HCT116 (cell line): ENCODE measurements at regions not wholly inside any gene's neighbourhood (a gene's known extent, or its start where the extent isn't known, plus 50 kb on each side); places are given as distances from the start of the nearest gene placed in this dataset.

Experiments used
- ATAC-seq: fragments of 200-7000 bp; cut with Tn5 transposase; 2 replicates; pipeline ENCODE4 v1.9.1; 2020; ENCODE audit warnings: mild to moderate bottlenecking, moderate library complexity
- BruUV-seq: library from RNA; stranded (reverse); fragments of 400-500 nt; replicated peaks from 2 replicates; lab custom pipeline; 2021; lab: Mats Ljungman, UMichigan
- CTCF ChIA-PET: fragments of 300-600 bp; sonication (Branson Sonifier 250); formaldehyde crosslinking; loops from one replicate; lab custom pipeline; 2021; ENCODE audit warnings: antibody characterized with exemption; lab: Charles Lee
- POLR2A ChIA-PET: fragments of 300-600, 350-600 bp; sonication (Branson Sonifier 250); formaldehyde crosslinking; loops from one replicate; lab custom pipeline; 2021; ENCODE audit warnings: antibody characterized with exemption; lab: Charles Lee
- RAD21 ChIA-PET, 2 experiments: fragments of 300-600 bp; sonication (Branson Sonifier 250); formaldehyde crosslinking; loops; one replicate each; lab custom pipeline; 2023; ENCODE audit warnings: low total read pairs in 2 of 2; ENCODE audit not compliant: uncharacterized antibody in 2 of 2, unreplicated experiment in 2 of 2, low non-redundant PET in 1 of 2; lab: Charles Lee
- DNase-seq: peaks from one replicate; pipeline ENCODE4 v3.0.0-alpha.2; 2010; ENCODE audit warnings: low read depth, low spot score
- H2AFZ ChIP-seq: fragments of 200-600 bp; shearing (Covaris generic), sonication (generic); 2 replicates; pipeline ENCODE4 v1.6.1; 2017; ENCODE audit warnings: low read depth, mixed run types, mixed read lengths, antibody characterized with exemption, low read length; ENCODE audit not compliant: poor library complexity, severe bottlenecking
- H3K27ac ChIP-seq: 2 replicates; pipeline ENCODE4 v1.5.1; 2012; ENCODE audit warnings: low read depth, low read length
- H3K27me3 ChIP-seq: fragments of 200-600 bp; sonication (generic); 2 replicates; pipeline ENCODE4 v1.6.1; 2016; ENCODE audit warnings: mixed run types, low read length, mixed read lengths; ENCODE audit not compliant: insufficient read depth
- H3K36me3 ChIP-seq, 2 experiments: fragments of 200-500 bp in 1 of 2; fragments of 200-600 bp in 1 of 2; sonication (Bioruptor generic) in 1 of 2; sonication (generic) in 1 of 2; 2 replicates each; pipeline versions ENCODE4 v1.5.1 to v1.6.1; 2014 to 2016; ENCODE audit warnings: low read length in 2 of 2, inconsistent platforms in 1 of 2, mixed read lengths in 1 of 2, mixed run types in 1 of 2; ENCODE audit not compliant: insufficient read depth in 2 of 2, control insufficient read depth in 1 of 2
- H3K4me1 ChIP-seq, 2 experiments: fragments of 200-600 bp in 1 of 2; sonication (generic) in 1 of 2; 2 replicates each; pipeline versions ENCODE4 v1.5.1 to v1.6.1; 2012 to 2017; ENCODE audit warnings: low read length in 2 of 2, inconsistent platforms in 1 of 2, mild to moderate bottlenecking in 1 of 2, mixed read lengths in 1 of 2, mixed run types in 1 of 2, moderate library complexity in 1 of 2; ENCODE audit not compliant: insufficient read depth in 2 of 2, control insufficient read depth in 1 of 2
- H3K4me2 ChIP-seq: fragments of 200-600 bp; sonication (generic); 2 replicates; pipeline ENCODE4 v1.6.1; 2017; ENCODE audit warnings: mixed run types, low read length, mixed read lengths
- H3K4me3 ChIP-seq, 2 experiments: fragments of 200-600 bp in 1 of 2; sonication (generic) in 1 of 2; replicated peaks in 1 of 2; 2 replicates each; pipeline ENCODE4 v1.5.1; 2011 to 2016; ENCODE audit warnings: low read length in 2 of 2, control low read depth in 1 of 2, low read depth in 1 of 2, mild to moderate bottlenecking in 1 of 2, mixed read lengths in 1 of 2, mixed run types in 1 of 2
- H3K79me2 ChIP-seq: fragments of 200-600 bp; sonication (generic); 2 replicates; pipeline ENCODE4 v1.6.1; 2017; ENCODE audit warnings: mild to moderate bottlenecking, mixed run types, low read length, moderate library complexity, mixed read lengths; ENCODE audit not compliant: insufficient read depth
- H3K9ac ChIP-seq: fragments of 200-600 bp; sonication (generic); 2 replicates; pipeline ENCODE4 v1.6.1; 2016; ENCODE audit warnings: low read length, mixed read lengths
- H3K9me2 ChIP-seq: fragments of 200-600 bp; sonication (generic), shearing (Covaris generic); 2 replicates; pipeline ENCODE4 v1.6.1; 2017; ENCODE audit warnings: mixed run types, mild to moderate bottlenecking, moderate library complexity; ENCODE audit not compliant: insufficient read depth
- H3K9me3 ChIP-seq, 2 experiments: fragments of 200-500 bp in 1 of 2; fragments of 200-600 bp in 1 of 2; sonication (Bioruptor generic) in 1 of 2; sonication (generic) in 1 of 2; 2 replicates each; pipeline ENCODE4 v1.6.1; 2014 to 2017; ENCODE audit warnings: low read length in 2 of 2, mixed read lengths in 2 of 2, inconsistent platforms in 1 of 2, low read depth in 1 of 2, mild to moderate bottlenecking in 1 of 2, mixed run types in 1 of 2, moderate library complexity in 1 of 2; ENCODE audit not compliant: control insufficient read depth in 1 of 2, insufficient read depth in 1 of 2
- H4K20me1 ChIP-seq: fragments of 200-600 bp; sonication (generic), shearing (Covaris generic); 2 replicates; pipeline ENCODE4 v1.6.1; 2017; ENCODE audit warnings: mixed run types, mild to moderate bottlenecking, moderate library complexity; ENCODE audit not compliant: insufficient read depth
- EZH2 ChIP-seq: fragments of 200-600 bp; sonication (generic); IDR thresholded peaks from 2 replicates; pipeline ENCODE4 v1.6.1; 2017; ENCODE audit warnings: antibody characterized with exemption, mixed run types
- EZH2phosphoT487 ChIP-seq: fragments of 200-600 bp; IDR thresholded peaks from 2 replicates; pipeline ENCODE4 v1.6.1; 2018; ENCODE audit warnings: antibody characterized with exemption, borderline replicate concordance
- JUND ChIP-seq: IDR thresholded peaks from 2 replicates; pipeline ENCODE4 v1.6.1; 2012
- RAD21 ChIP-seq: IDR thresholded peaks from 2 replicates; pipeline ENCODE4 v1.6.1; 2012; ENCODE audit warnings: low read depth, mild to moderate bottlenecking
- SIN3A ChIP-seq: IDR thresholded peaks from 2 replicates; pipeline ENCODE4 v1.6.1; 2012; ENCODE audit warnings: low read depth
- SP1 ChIP-seq: IDR thresholded peaks from 2 replicates; pipeline ENCODE4 v1.6.1; 2012; ENCODE audit warnings: low read depth
- SRF ChIP-seq: IDR thresholded peaks from 2 replicates; pipeline ENCODE4 v1.6.1; 2012; ENCODE audit warnings: low read depth
- ZFX ChIP-seq: fragments of 450-650 bp; IDR thresholded peaks from 2 replicates; pipeline ENCODE4 v1.6.1; 2017
- ZNF274 ChIP-seq: fragments of 200-500 bp; sonication (Bioruptor generic); IDR thresholded peaks from 2 replicates; pipeline ENCODE4 v1.6.1; 2014; ENCODE audit warnings: mild to moderate bottlenecking, low read depth, low read length, inconsistent platforms
- intact Hi-C: fragments of 100-400 bp; cut with micrococcal nuclease; formaldehyde crosslinking; loops from 2 replicates; pipeline ENCODE4 v1.10.0; 2022
- TF ChIP-seq, protein P1 (sequence below): IDR thresholded peaks from 2 replicates; pipeline ENCODE4 v1.6.1; 2012
- TF ChIP-seq, protein P2 (sequence below), 3 experiments: fragments of 200-600 bp in 1 of 3; sonication (generic) in 1 of 3; IDR thresholded peaks in 2 of 3; conservative IDR thresholded peaks in 1 of 3; 2 replicates each; pipeline ENCODE4 v1.5.1; 2012 to 2017; ENCODE audit warnings: low read depth in 2 of 3, low read length in 2 of 3, antibody characterized with exemption in 1 of 3, borderline replicate concordance in 1 of 3, control low read depth in 1 of 3, mild to moderate bottlenecking in 1 of 3, mixed read lengths in 1 of 3, mixed run types in 1 of 3, moderate library complexity in 1 of 3; ENCODE audit not compliant: insufficient read depth in 1 of 3
- TF ChIP-seq, protein P3 (sequence below): IDR thresholded peaks from 2 replicates; pipeline ENCODE4 v1.6.1; 2012; ENCODE audit warnings: low read depth

DNA sequence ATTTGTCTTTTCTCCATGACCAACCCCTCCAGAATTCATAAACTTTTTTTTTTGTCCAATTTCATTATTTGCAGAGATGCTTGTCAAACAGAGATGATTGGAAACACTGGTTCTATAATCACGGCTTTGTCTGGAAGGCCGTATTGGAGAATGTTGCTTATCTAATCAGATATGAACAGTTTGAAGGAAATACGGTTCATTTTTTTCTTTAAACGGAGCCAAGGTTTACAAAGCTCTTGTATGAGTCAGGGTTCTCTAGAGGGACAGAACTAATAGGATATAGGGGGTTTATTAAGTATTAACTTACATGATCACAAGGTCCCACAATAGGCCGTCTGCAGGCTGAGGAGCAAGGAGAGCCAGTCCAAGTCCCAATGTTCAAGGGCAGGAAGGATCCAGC is 1415.8 kb downstream of the C4orf33 start:
- no peak for DNase-seq
- Histone ChIP-seq H3K9me3 (no peaks in the 10 kb centered on the region), H2AFZ (no peak overlapping the region), H3K9ac (no peak overlapping the region), H3K4me3 (no peak overlapping the region), H3K79me2 (no peaks in the 10 kb centered on the region), H3K4me1 (no peaks in the 10 kb centered on the region), H3K4me2 (no peak overlapping the region), H3K27me3 (no peaks in the 10 kb centered on the region), H3K36me3 (no peaks in the 10 kb centered on the region), H3K9me2 (no peaks in the 10 kb centered on the region; the same call in 1 of the 2 replicates), H3K27ac (no peak overlapping the region), H4K20me1 (no peaks in the 10 kb centered on the region)
- intact Hi-C loops, result no loop called here
- ChIA-PET POLR2A (no interaction called here), RAD21 (no interaction called here), CTCF (no interaction called here)
- TF ChIP-seq ZFX (no peak), JUND (no peak), SIN3A (no peak), SRF (no peak), EZH2 (no peak), ZNF274 (no peak), RAD21 (no peak), EZH2phosphoT487 (no peak), SP1 (no peak)
- TF ChIP-seq, protein P1, sequence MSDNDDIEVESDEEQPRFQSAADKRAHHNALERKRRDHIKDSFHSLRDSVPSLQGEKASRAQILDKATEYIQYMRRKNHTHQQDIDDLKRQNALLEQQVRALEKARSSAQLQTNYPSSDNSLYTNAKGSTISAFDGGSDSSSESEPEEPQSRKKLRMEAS, result no peak
- TF ChIP-seq, protein P2, sequence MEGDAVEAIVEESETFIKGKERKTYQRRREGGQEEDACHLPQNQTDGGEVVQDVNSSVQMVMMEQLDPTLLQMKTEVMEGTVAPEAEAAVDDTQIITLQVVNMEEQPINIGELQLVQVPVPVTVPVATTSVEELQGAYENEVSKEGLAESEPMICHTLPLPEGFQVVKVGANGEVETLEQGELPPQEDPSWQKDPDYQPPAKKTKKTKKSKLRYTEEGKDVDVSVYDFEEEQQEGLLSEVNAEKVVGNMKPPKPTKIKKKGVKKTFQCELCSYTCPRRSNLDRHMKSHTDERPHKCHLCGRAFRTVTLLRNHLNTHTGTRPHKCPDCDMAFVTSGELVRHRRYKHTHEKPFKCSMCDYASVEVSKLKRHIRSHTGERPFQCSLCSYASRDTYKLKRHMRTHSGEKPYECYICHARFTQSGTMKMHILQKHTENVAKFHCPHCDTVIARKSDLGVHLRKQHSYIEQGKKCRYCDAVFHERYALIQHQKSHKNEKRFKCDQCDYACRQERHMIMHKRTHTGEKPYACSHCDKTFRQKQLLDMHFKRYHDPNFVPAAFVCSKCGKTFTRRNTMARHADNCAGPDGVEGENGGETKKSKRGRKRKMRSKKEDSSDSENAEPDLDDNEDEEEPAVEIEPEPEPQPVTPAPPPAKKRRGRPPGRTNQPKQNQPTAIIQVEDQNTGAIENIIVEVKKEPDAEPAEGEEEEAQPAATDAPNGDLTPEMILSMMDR (IDR thresholded peaks at IDR 0.05 in 2 of 3, conservative IDR thresholded peaks at IDR 0.05 in 1 of 3; ENCODE audit: borderline replicate concordance in 1 of 3, insufficient read depth in 1 of 3, low read depth in 2 of 3, low read length in 2 of 3), result no peak
- TF ChIP-seq, protein P3, sequence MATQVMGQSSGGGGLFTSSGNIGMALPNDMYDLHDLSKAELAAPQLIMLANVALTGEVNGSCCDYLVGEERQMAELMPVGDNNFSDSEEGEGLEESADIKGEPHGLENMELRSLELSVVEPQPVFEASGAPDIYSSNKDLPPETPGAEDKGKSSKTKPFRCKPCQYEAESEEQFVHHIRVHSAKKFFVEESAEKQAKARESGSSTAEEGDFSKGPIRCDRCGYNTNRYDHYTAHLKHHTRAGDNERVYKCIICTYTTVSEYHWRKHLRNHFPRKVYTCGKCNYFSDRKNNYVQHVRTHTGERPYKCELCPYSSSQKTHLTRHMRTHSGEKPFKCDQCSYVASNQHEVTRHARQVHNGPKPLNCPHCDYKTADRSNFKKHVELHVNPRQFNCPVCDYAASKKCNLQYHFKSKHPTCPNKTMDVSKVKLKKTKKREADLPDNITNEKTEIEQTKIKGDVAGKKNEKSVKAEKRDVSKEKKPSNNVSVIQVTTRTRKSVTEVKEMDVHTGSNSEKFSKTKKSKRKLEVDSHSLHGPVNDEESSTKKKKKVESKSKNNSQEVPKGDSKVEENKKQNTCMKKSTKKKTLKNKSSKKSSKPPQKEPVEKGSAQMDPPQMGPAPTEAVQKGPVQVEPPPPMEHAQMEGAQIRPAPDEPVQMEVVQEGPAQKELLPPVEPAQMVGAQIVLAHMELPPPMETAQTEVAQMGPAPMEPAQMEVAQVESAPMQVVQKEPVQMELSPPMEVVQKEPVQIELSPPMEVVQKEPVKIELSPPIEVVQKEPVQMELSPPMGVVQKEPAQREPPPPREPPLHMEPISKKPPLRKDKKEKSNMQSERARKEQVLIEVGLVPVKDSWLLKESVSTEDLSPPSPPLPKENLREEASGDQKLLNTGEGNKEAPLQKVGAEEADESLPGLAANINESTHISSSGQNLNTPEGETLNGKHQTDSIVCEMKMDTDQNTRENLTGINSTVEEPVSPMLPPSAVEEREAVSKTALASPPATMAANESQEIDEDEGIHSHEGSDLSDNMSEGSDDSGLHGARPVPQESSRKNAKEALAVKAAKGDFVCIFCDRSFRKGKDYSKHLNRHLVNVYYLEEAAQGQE, result no peak
- ATAC-seq, result no peak
- no TSS peak for BruUV-seq
